Kidney (tissue), 13 donors: ENCODE measurements at regions not wholly inside any gene's neighbourhood (a gene's known extent, or its start where the extent isn't known, plus 50 kb on each side); places are given as distances from the start of the nearest gene placed in this dataset.

Source experiments
- DNase-seq, 5 donors: peaks; one replicate each; pipeline ENCODE4 v3.0.0-alpha.2; 2013 to 2020
- FAIRE-seq: peaks from 2 replicates; lab custom pipeline; 2012; peaks lifted over from hg19 to GRCh38; lab: Jason Lieb, UNC
- H3K27ac ChIP-seq, 2 donors: one replicate each; pipeline ENCODE4 v1.7.0; 2013; ENCODE audit warnings: low read depth in 2 of 2, low read length in 2 of 2, inconsistent platforms in 1 of 2
- H3K27me3 ChIP-seq: one replicate; pipeline ENCODE4 v1.7.1; 2013; ENCODE audit warnings: low read length, inconsistent platforms; ENCODE audit not compliant: control insufficient read depth, insufficient read depth
- H3K36me3 ChIP-seq, 3 donors: one replicate each; pipeline versions ENCODE4 v1.7.0 to v1.7.1; 2013; ENCODE audit warnings: low read length in 3 of 3, control low read depth in 1 of 3, inconsistent platforms in 1 of 3; ENCODE audit not compliant: insufficient read depth in 3 of 3, control insufficient read depth in 2 of 3
- H3K4me1 ChIP-seq, 3 donors: one replicate each; pipeline versions ENCODE4 v1.7.0 to v1.7.1; 2013; ENCODE audit warnings: low read length in 3 of 3, inconsistent platforms in 1 of 3, low read depth in 1 of 3; ENCODE audit not compliant: control insufficient read depth in 2 of 3, insufficient read depth in 2 of 3
- H3K4me3 ChIP-seq, 3 donors: one replicate each; pipeline versions ENCODE4 v1.7.0 to v1.8.1; 2013; ENCODE audit warnings: low read length in 3 of 3, control low read depth in 1 of 3, inconsistent platforms in 1 of 3
- H3K9ac ChIP-seq, 3 donors: one replicate each; pipeline versions ENCODE4 v1.7.0 to v1.7.1; 2013; ENCODE audit warnings: low read length in 3 of 3, control low read depth in 1 of 3, inconsistent platforms in 1 of 3
- H3K9me3 ChIP-seq, 3 donors: one replicate each; pipeline versions ENCODE4 v1.7.0 to v1.7.1; 2013; ENCODE audit warnings: low read length in 3 of 3, control low read depth in 1 of 3, inconsistent platforms in 1 of 3; ENCODE audit not compliant: control insufficient read depth in 2 of 3, insufficient read depth in 1 of 3
- CTCF ChIP-seq: IDR thresholded peaks from 3 replicates; pipeline ENCODE4 v1.5.1; 2012; ENCODE audit warnings: mild to moderate bottlenecking, moderate library complexity, borderline replicate concordance; ENCODE audit not compliant: insufficient read depth; ENCODE audit errors: extremely low read depth
- intact Hi-C: fragments of 100-400 bp; cut with DNase I; formaldehyde crosslinking; loops from one replicate; pipeline ENCODE4 v1.11.1; 2022
- donor health status: control.
- donor health status: control.
- donor health status: control.
- donor health status: control.
- donor health status: control.
- donor health status: DM: yes; HTN: yes; CAD: no.
- donor health status: Normal renal cell carcinoma (clear cell type).

GRCh38 chr3:3288255-3288654 is 108.8 kb upstream of the CRBN start:
- Histone ChIP-seq H3K27me3 (no peaks in the 10 kb centered on the region), H3K4me3 (no peak overlapping the region), H3K9me3 (no peaks in the 10 kb centered on the region), H3K27ac (no peak overlapping the region), H3K9ac (no peak overlapping the region), H3K36me3 (no peaks in the 10 kb centered on the region), H3K4me1 (no peaks in the 10 kb centered on the region)
- FAIRE-seq (no peak), DNase-seq (peak in 1 of 5 donors; percentile 14)
- no peak for TF ChIP-seq CTCF
- intact Hi-C loops = no loop called here

- FAIRE-seq = no peak
- no peak overlapping the region for H3K4me3 ChIP-seq
Measured at GRCh38 chr3:3286014-3286413, 106.5 kb upstream of the CRBN start.

GRCh38 chr3:3281024-3281423 is 101.5 kb upstream of the CRBN start:
- Histone ChIP-seq H3K27me3 (no peaks in the 10 kb centered on the region), H3K36me3 (no peaks in the 10 kb centered on the region), H3K9ac (no peak overlapping the region), H3K4me3 (no peak overlapping the region), H3K27ac (no peak overlapping the region), H3K9me3 (no peaks in the 10 kb centered on the region), H3K4me1 (no peaks in the 10 kb centered on the region)
- FAIRE-seq = no peak
- no peak for DNase-seq
- TF ChIP-seq CTCF = no peak
- intact Hi-C loops = no loop called here

More at GRCh38 chr3:3286014-3286413, 106.5 kb upstream of the CRBN start:
- no peak overlapping the region for H3K27ac ChIP-seq
- intact Hi-C loops = no loop called here
- no peak for TF ChIP-seq CTCF
- no peaks in the 10 kb centered on the region for H3K36me3 ChIP-seq
- H3K9ac ChIP-seq = no peak overlapping the region
- H3K9me3 ChIP-seq = no peaks in the 10 kb centered on the region
- no peaks in the 10 kb centered on the region for H3K4me1 ChIP-seq
- no peak for DNase-seq
- H3K27me3 ChIP-seq = no peaks in the 10 kb centered on the region

GRCh38 chr3:3280396-3280795 is 100.9 kb upstream of the CRBN start:
- no peaks in the 10 kb centered on the region for H3K36me3 ChIP-seq
- DNase-seq (peak in 1 of 5 donors; percentile 3), FAIRE-seq (no peak)
- H3K4me3 ChIP-seq = no peak overlapping the region
- no peak for TF ChIP-seq CTCF
- H3K9ac ChIP-seq = no peak overlapping the region
- no peaks in the 10 kb centered on the region for H3K9me3 ChIP-seq
- no peak overlapping the region for H3K27ac ChIP-seq
- no peaks in the 10 kb centered on the region for H3K27me3 ChIP-seq
- intact Hi-C loops = no loop called here
- H3K4me1 ChIP-seq = no peaks in the 10 kb centered on the region
